ENCODE measurements at regions not wholly inside any gene's neighbourhood (a gene's known extent, or its start where the extent isn't known, plus 50 kb on each side); places are given as distances from the start of the nearest gene placed in this dataset.

- TF ChIP-seq CTCF (IDR thresholded peaks at IDR 0.05) (no peak), POLR2A (IDR thresholded peaks at IDR 0.05) (no peak), POLR2AphosphoS5 (IDR thresholded peaks at IDR 0.05; ENCODE audit: insufficient read depth in 1 of 2, low read depth in 1 of 2) (no peak)
These were observed 245.5 kb downstream of the GPAT3 start for GRCh38 chr4:83781434-83781833.

Measured in vagina (tissue), 2 donors.